Dermis microvascular lymphatic vessel endothelial cell (primary cell): ENCODE measurements at regions not wholly inside any gene's neighbourhood (a gene's known extent, or its start where the extent isn't known, plus 50 kb on each side); places are given as distances from the start of the nearest gene placed in this dataset.
"Not testable (repeated sequence)": the region's sequence is repeated elsewhere in the genome, so short reads cannot be mapped to it uniquely, and the experiment has no call there.

ENCODE experiments used
- DNase-seq, 2 donors: peaks; one replicate each; pipeline versions ENCODE4 v3.0.0 to v3.0.0-alpha.2; 2010; ENCODE audit warnings: low read depth in 2 of 2

GRCh38 chr6:66048684-66049474, 341.9 kb upstream of the EYS start:
- no peak for DNase-seq

- no peak for DNase-seq
Observed at GRCh38 chr6:66032626-66033025, 325.6 kb upstream of the EYS start.

GRCh38 chr6:66029391-66029790, 322.4 kb upstream of the EYS start:
- no peak for DNase-seq

- no peak for DNase-seq
Observed at GRCh38 chr6:65999288-65999791, 292.3 kb upstream of the EYS start.

- no peak for DNase-seq
Observed at GRCh38 chr6:65998544-65998943, 291.5 kb upstream of the EYS start.

GRCh38 chr6:65997539-65997938, 290.5 kb upstream of the EYS start:
- DNase-seq: no peak

GRCh38 chr6:65996096-65996495, 289.1 kb upstream of the EYS start:
- no peak for DNase-seq

- no peak for DNase-seq
Observed at GRCh38 chr6:65989676-65990075, 282.6 kb upstream of the EYS start.

- DNase-seq: no peak
Observed at GRCh38 chr6:65988006-65988405, 281.0 kb upstream of the EYS start.

GRCh38 chr6:65984089-65984488, 277.1 kb upstream of the EYS start:
- no peak for DNase-seq

- DNase-seq: no peak
Observed at GRCh38 chr6:65979120-65979519, 272.1 kb upstream of the EYS start.

- DNase-seq: not testable (repeated sequence)
Observed at GRCh38 chr6:65971252-65971651, 264.2 kb upstream of the EYS start.

- no peak for DNase-seq
Observed at GRCh38 chr6:65964261-65964660, 257.2 kb upstream of the EYS start.

GRCh38 chr6:65955034-65955433, 248.0 kb upstream of the EYS start:
- DNase-seq: no peak

- no peak for DNase-seq
Observed at GRCh38 chr6:65948062-65948461, 241.0 kb upstream of the EYS start.

GRCh38 chr6:65943548-65943947, 236.5 kb upstream of the EYS start:
- no peak for DNase-seq

- DNase-seq: no peak
Observed at GRCh38 chr6:65943051-65943450, 236.0 kb upstream of the EYS start.

GRCh38 chr6:65938000-65938399, 231.0 kb upstream of the EYS start:
- no peak for DNase-seq

- no peak for DNase-seq
Observed at GRCh38 chr6:65935412-65935811, 228.4 kb upstream of the EYS start.

- DNase-seq: no peak
Observed at GRCh38 chr6:65933390-65933789, 226.4 kb upstream of the EYS start.

- DNase-seq: no peak
Observed at GRCh38 chr6:65927141-65927540, 220.1 kb upstream of the EYS start.

- no peak for DNase-seq
Observed at GRCh38 chr6:65924411-65924810, 217.4 kb upstream of the EYS start.

- no peak for DNase-seq
Observed at GRCh38 chr6:65922049-65922448, 215.0 kb upstream of the EYS start.

- DNase-seq: no peak
Observed at GRCh38 chr6:65908065-65908464, 201.0 kb upstream of the EYS start.
